Activated CD4-positive, alpha-beta memory T cell treated with anti-CD3 and anti-CD28 coated beads for 36 hours (primary cell): ENCODE measurements at regions not wholly inside any gene's neighbourhood (a gene's known extent, or its start where the extent isn't known, plus 50 kb on each side); places are given as distances from the start of the nearest gene placed in this dataset.

Source experiments
- CTCF ChIA-PET: fragments of 350-600 bp; sonication (Branson Sonifier 250); formaldehyde crosslinking; loops from one replicate; lab custom pipeline; 2021; ENCODE audit warnings: antibody characterized with exemption, inconsistent platforms; lab: Charles Lee
- POLR2A ChIA-PET: fragments of 350-600 bp; sonication (Branson Sonifier 250); formaldehyde crosslinking; loops from one replicate; lab custom pipeline; 2021; ENCODE audit warnings: antibody characterized with exemption; lab: Charles Lee
- DNase-seq: peaks from one replicate; pipeline ENCODE4 v3.0.0-alpha.2; 2020
- H3K27ac Mint-ChIP-seq: one replicate; pipeline ENCODE4 v1.8.0; 2021; ENCODE audit warnings: mixed read lengths
- H3K27me3 Mint-ChIP-seq: one replicate; pipeline ENCODE4 v1.8.0; 2021; ENCODE audit warnings: mixed read lengths
- H3K36me3 Mint-ChIP-seq: one replicate; pipeline ENCODE4 v1.8.0; 2021; ENCODE audit warnings: mixed read lengths
- H3K4me1 Mint-ChIP-seq: one replicate; pipeline ENCODE4 v1.8.0; 2021; ENCODE audit warnings: low read depth, mixed read lengths
- H3K4me3 Mint-ChIP-seq: one replicate; pipeline ENCODE4 v1.8.0; 2021; ENCODE audit warnings: mild to moderate bottlenecking, mixed read lengths
- H3K9me3 Mint-ChIP-seq: one replicate; pipeline ENCODE4 v1.8.0; 2021; ENCODE audit warnings: mixed read lengths
- intact Hi-C: fragments of 100-400 bp; cut with micrococcal nuclease; formaldehyde crosslinking; loops from one replicate; pipeline ENCODE4 v1.15.1; 2023

DNA sequence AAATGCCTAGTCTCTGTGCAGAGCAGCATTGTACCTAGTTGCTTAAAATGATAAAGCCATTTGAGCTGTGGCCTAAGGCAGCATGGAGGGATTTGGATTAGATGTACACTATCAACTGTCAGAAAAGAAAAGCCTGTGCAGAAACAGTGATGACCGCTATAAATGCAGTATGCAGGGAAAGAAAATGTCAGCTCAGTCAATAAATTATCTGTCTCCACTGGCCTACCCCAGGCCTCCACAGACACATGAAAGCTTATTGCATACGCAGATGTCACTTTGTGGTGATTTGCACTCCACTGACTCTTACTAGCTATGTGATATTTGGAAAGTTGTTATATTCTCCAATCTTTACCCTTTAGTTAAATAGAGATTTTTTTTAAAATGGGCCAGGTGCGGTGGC lies 221.9 kb upstream of the OPRM1 start:
- H3K9me3 Mint-ChIP-seq: peaks cover 17% of the 10 kb centered on the region
- no peaks in the 10 kb centered on the region for H3K27me3 Mint-ChIP-seq
- no peaks in the 10 kb centered on the region for H3K36me3 Mint-ChIP-seq
- DNase-seq: no peak
- H3K27ac Mint-ChIP-seq: no peak overlapping the region
- CTCF ChIA-PET: no interaction called here
- no peaks in the 10 kb centered on the region for H3K4me1 Mint-ChIP-seq
- POLR2A ChIA-PET: no interaction called here
- intact Hi-C loops: no loop called here
- H3K4me3 Mint-ChIP-seq: no peak overlapping the region

DNA sequence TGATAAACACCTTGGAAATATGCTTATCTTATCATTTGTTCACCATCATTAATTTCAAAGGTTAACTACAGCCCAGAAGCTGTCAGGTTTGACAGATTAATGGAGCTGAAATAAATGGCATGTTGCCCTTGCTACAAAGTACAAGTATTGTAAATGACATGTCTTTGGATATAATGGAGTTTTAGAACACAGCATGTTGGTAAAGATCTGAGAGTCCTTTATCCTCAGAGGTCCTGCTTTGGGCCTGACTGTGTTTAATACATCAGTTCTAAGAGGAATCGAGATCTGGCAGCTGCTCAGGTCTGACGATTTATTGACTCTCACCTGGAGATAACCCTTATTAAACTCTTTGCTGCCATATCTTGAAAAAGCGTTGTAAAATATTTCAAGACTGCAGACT lies 222.7 kb upstream of the OPRM1 start:
- peaks cover 19% of the 10 kb centered on the region for H3K9me3 Mint-ChIP-seq
- DNase-seq: no peak
- H3K36me3 Mint-ChIP-seq: no peaks in the 10 kb centered on the region
- no peak overlapping the region for H3K4me3 Mint-ChIP-seq
- H3K4me1 Mint-ChIP-seq: no peaks in the 10 kb centered on the region
- intact Hi-C loops: no loop called here
- ChIA-PET CTCF (no interaction called here), POLR2A (no interaction called here)
- no peak overlapping the region for H3K27ac Mint-ChIP-seq
- H3K27me3 Mint-ChIP-seq: no peaks in the 10 kb centered on the region

DNA sequence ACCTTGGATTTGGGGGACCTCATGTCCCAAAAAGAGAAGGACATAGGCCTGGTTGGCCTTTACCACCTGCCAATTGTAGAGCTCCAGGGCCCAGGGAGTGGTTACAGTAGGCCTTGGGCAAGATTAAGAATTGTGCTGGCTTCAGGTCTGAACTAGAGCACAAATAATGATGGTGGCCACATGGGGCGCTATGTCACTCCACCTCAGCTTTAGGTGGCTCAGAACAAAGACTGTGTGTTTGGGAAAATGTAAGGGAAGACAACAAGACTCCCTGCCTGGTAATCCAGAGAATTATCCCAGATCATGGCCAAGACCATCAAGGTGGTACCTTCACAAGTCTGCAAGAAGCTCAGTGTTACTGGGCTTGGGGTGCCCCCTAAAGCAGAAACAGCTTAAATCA lies 224.9 kb upstream of the OPRM1 start:
- no peak overlapping the region for H3K27ac Mint-ChIP-seq
- no peak for DNase-seq
- POLR2A ChIA-PET: no interaction called here
- CTCF ChIA-PET: no interaction called here
- intact Hi-C loops: no loop called here
- no peaks in the 10 kb centered on the region for H3K27me3 Mint-ChIP-seq
- H3K4me1 Mint-ChIP-seq: no peaks in the 10 kb centered on the region
- peaks cover 19% of the 10 kb centered on the region for H3K9me3 Mint-ChIP-seq
- no peak overlapping the region for H3K4me3 Mint-ChIP-seq
- no peaks in the 10 kb centered on the region for H3K36me3 Mint-ChIP-seq

DNA sequence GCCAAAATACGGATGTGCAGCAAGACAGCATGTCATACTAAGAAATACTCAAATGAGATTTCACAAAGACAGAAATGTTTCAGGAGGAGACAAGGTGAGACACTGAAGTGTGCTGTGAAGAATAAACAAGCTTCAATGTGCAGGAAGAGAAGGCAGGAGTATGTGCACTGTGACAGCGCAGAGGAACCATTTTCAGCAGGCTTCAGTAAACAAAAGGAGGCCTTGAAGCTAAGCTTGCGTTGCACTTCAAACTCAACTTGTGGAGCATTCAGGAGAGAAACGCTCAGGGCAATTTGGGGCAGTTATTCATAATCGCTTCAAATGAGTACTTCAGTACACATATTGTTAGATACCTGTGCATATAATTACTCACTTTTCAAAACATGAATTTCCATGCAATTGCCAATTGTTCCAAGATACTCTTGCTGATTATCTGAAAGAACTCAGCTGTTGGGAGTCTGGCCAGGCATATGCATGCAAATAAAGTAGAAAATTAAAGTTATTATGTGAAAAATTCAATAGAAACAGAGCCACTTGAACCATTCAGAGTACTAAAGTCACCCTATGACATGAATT lies 234.2 kb upstream of the OPRM1 start:
- Mint-ChIP-seq H3K27me3 (no peaks in the 10 kb centered on the region), H3K27ac (no peak overlapping the region), H3K4me3 (no peak overlapping the region), H3K36me3 (no peaks in the 10 kb centered on the region), H3K4me1 (no peaks in the 10 kb centered on the region), H3K9me3 (no peaks in the 10 kb centered on the region)
- intact Hi-C loops: no loop called here
- DNase-seq: no peak
- ChIA-PET POLR2A (no interaction called here), CTCF (no interaction called here)

DNA sequence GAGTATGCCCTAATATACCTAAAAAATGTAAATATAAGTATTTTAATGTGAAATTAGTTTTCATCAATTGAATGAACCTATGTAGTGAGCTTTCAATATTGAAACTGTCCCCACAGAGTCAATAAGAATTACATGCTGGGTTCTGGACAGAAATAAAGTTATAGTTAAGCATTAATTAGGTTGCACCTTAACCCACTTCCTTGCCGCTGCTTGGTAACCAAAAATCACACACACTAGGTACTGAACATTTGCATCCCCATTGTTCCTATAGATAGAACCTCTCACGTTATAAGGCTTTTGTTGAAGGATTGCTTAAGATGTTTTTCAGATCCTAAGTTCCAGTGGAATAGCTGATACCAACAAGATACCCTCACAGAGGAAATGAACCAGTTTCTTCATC lies 237.1 kb upstream of the OPRM1 start:
- H3K27me3 Mint-ChIP-seq: no peaks in the 10 kb centered on the region
- H3K4me1 Mint-ChIP-seq: no peaks in the 10 kb centered on the region
- no peak overlapping the region for H3K4me3 Mint-ChIP-seq
- CTCF ChIA-PET: no interaction called here
- H3K36me3 Mint-ChIP-seq: no peaks in the 10 kb centered on the region
- H3K27ac Mint-ChIP-seq: no peak overlapping the region
- POLR2A ChIA-PET: no interaction called here
- DNase-seq: no peak
- intact Hi-C loops: no loop called here
- H3K9me3 Mint-ChIP-seq: no peaks in the 10 kb centered on the region

DNA sequence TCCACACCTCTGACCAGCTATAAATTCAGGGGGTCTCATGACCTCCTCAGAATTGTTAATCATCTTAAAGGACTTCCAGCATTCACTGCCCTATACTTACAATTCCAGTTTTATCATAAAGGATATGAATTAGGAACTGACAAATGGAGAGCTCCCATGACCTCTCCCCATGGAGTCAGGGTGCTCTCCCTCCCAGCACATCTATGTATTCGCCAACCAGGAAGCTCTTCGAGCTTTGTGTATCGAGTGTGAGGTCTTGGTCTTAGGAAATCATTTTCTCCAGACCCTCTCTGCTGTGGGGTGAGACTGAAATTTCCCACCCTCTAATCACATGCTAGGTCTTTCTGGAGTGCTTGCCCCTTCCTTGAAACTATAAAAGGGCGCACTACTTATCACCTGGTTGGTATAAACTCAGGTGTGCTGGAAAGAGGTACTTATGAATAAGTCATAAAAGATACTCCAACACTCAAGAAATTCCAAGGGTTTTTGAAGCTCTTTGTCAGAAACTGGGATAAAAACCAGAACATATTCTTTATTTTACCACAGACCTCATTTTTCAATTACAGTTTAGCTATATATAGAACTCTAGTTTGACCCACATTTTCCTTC lies 238.4 kb upstream of the OPRM1 start:
- no peak for DNase-seq
- Mint-ChIP-seq H3K27me3 (no peaks in the 10 kb centered on the region), H3K36me3 (no peaks in the 10 kb centered on the region), H3K4me1 (no peaks in the 10 kb centered on the region), H3K27ac (no peak overlapping the region), H3K4me3 (no peak overlapping the region), H3K9me3 (no peaks in the 10 kb centered on the region)
- intact Hi-C loops: no loop called here
- ChIA-PET POLR2A (no interaction called here), CTCF (interaction anchor here (0.7 kb wide), 1 partner anchor 12 kb away, joined by 3 read pairs; no protein-coding TSS in a partner anchor)

DNA sequence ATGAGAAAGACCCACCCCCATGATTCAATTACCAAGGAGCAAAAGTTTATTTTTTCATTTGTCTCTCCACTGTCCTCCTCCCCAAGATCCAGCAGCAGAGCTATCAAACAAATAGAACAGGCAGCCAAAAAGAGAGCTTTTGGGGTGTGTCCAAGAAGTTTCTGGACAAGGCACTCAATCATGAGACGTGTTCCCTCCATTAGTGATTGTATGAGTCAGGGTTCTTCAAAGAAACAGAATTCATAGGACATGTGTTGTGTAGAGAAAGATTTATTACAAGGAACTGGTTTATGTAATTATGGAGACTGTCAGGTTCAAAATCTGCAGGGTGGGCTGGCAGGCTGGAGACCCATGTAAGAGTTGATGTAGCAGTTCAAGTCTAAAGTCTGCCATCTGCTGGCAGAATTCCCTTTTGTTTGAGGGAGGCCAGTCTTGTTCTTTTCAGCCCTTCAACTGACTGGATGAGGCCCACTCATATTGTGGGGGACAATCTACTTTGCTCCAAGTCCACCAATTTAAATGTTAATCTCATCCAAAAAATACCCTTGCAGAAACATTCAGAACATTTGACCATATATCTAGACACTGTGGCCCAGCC lies 248.1 kb upstream of the OPRM1 start:
- ChIA-PET CTCF (interaction anchor here (0.6 kb wide), 1 partner anchor 393 kb away, joined by 3 read pairs; no protein-coding TSS in a partner anchor), POLR2A (no interaction called here)
- DNase-seq: no peak
- intact Hi-C loops: no loop called here
- H3K4me3 Mint-ChIP-seq: no peak overlapping the region
- no peaks in the 10 kb centered on the region for H3K27me3 Mint-ChIP-seq
- H3K27ac Mint-ChIP-seq: no peak overlapping the region
- H3K9me3 Mint-ChIP-seq: peaks cover 2% of the 10 kb centered on the region
- H3K4me1 Mint-ChIP-seq: no peaks in the 10 kb centered on the region
- H3K36me3 Mint-ChIP-seq: no peaks in the 10 kb centered on the region

DNA sequence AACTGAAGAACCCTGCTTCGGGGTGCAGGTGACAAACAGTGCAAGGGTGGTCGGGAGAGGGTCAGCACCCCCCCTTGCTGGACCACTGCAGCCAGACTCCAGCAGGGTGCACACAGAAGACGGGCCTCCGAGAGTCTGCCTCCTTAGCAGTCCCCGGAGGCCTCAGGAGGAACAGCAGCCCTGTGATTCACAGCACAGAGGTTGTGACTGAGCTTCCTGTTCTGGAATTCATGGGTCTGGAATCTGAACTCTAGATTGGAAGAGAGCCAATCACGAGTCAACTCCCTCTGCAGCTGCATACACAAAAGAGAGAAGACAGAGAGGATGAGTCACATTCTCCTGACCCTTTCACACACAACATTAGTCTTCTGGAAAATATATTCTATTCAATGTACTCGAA lies 249.0 kb upstream of the OPRM1 start:
- H3K4me1 Mint-ChIP-seq: no peaks in the 10 kb centered on the region
- H3K4me3 Mint-ChIP-seq: no peak overlapping the region
- CTCF ChIA-PET: no interaction called here
- no peaks in the 10 kb centered on the region for H3K36me3 Mint-ChIP-seq
- no peak overlapping the region for H3K27ac Mint-ChIP-seq
- H3K9me3 Mint-ChIP-seq: peaks cover 7% of the 10 kb centered on the region
- POLR2A ChIA-PET: no interaction called here
- no peak for DNase-seq
- intact Hi-C loops: no loop called here
- no peaks in the 10 kb centered on the region for H3K27me3 Mint-ChIP-seq

DNA sequence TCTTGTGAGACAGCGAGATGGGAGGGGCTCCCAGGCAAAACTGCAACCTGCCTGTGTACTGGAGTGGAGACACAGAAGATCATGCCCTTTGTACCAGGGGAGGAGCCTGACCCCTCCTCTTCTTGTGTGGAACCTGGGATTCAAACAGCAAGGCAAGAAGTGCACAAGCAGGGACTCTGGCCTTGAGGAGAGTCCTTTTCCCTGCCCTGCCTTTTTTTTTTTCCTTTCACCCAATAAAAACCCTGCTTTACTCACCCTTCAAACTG lies 251.8 kb upstream of the OPRM1 start:
- ChIA-PET CTCF (no interaction called here), POLR2A (no interaction called here)
- no peak for DNase-seq
- intact Hi-C loops: no loop called here
- no peaks in the 10 kb centered on the region for H3K4me1 Mint-ChIP-seq
- H3K9me3 Mint-ChIP-seq: peaks cover 12% of the 10 kb centered on the region
- no peak overlapping the region for H3K4me3 Mint-ChIP-seq
- H3K27me3 Mint-ChIP-seq: no peaks in the 10 kb centered on the region
- H3K36me3 Mint-ChIP-seq: no peaks in the 10 kb centered on the region
- no peak overlapping the region for H3K27ac Mint-ChIP-seq

DNA sequence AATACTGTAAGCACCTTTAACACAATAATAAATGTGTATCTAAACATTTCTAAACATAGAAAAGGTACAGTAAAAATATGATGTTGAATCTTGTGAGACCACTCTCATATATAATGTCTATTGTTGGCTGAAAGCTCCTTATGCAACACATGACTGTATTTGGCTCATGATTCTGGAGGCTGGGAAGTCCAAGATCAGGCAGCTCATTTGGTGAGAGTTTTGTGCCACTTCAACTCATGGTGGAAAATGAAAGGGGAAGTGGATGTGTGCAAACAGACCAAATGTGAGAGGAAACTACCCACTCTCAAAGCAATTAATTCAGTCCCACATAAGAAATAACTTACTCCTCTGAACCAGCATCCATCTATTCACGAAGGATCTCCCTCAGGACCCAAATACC lies 257.7 kb upstream of the OPRM1 start:
- Mint-ChIP-seq H3K4me1 (no peaks in the 10 kb centered on the region), H3K9me3 (peaks cover 21% of the 10 kb centered on the region), H3K4me3 (no peak overlapping the region), H3K27me3 (no peaks in the 10 kb centered on the region), H3K36me3 (no peaks in the 10 kb centered on the region), H3K27ac (no peak overlapping the region)
- ChIA-PET CTCF (no interaction called here), POLR2A (no interaction called here)
- DNase-seq: no peak
- intact Hi-C loops: no loop called here

DNA sequence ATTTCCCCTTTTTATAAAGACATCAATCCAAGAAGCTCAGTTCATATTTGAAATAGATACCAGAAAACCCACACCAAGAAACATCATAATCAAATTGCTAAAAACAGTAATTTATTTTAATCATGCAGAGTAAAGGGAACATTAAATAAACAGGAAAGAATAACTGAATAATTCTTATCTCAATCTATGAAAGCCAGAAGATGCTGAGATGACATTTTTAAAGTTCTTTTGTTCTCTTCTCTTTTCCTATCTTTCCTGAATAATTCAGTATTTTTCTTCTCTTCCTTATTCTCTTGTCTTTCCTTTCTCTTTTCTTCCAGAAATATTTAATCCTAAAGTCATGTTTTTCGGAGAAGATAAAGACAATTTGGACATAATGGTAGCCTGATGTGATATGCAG lies 259.0 kb upstream of the OPRM1 start:
- no peak for DNase-seq
- Mint-ChIP-seq H3K9me3 (peaks cover 15% of the 10 kb centered on the region), H3K27me3 (no peaks in the 10 kb centered on the region), H3K4me1 (no peaks in the 10 kb centered on the region), H3K4me3 (no peak overlapping the region), H3K27ac (no peak overlapping the region), H3K36me3 (no peaks in the 10 kb centered on the region)
- ChIA-PET CTCF (no interaction called here), POLR2A (no interaction called here)
- intact Hi-C loops: no loop called here

DNA sequence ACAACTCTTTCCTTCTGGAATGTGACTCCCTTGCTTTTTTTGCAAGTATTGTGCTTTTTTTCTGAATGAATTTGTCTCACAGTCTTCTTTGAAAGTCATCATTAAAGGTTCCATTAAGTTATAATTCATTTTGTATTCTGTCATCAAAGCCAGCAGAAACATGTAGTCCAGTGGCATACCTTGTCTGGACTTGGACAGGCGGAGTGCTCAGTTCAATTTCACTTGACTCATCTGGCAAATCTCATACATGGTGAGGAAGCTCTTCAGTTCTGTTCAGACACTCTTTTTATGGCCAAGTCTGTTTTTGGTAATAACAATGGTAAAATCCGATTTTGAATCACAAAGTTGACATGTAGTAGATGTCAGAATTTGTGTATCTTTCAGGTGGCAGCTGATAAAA lies 260.8 kb upstream of the OPRM1 start:
- no peak overlapping the region for H3K27ac Mint-ChIP-seq
- H3K27me3 Mint-ChIP-seq: no peaks in the 10 kb centered on the region
- no peak for DNase-seq
- H3K36me3 Mint-ChIP-seq: no peaks in the 10 kb centered on the region
- no peak overlapping the region for H3K4me3 Mint-ChIP-seq
- no peaks in the 10 kb centered on the region for H3K4me1 Mint-ChIP-seq
- ChIA-PET POLR2A (no interaction called here), CTCF (no interaction called here)
- H3K9me3 Mint-ChIP-seq: peaks cover 11% of the 10 kb centered on the region
- intact Hi-C loops: no loop called here

DNA sequence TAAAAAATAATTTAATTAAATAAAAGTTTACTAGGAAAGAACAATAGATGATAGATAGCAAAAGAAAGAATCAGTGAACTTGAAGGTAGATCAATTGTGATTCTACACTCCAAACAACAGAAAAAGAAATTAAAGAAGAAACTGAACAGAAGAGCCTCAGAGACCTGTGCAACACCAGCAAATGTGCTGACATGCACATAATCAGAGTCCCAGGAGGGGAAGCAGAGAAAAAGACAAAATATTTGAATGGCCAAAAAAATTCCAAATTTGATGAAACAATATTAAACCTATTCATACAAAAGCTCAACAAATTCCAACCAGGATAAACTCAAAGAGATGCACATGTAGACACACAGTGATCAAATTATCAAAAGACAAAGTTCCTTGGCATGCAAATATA lies 267.5 kb upstream of the OPRM1 start:
- intact Hi-C loops: no loop called here
- Mint-ChIP-seq H3K36me3 (no peaks in the 10 kb centered on the region), H3K27ac (no peak overlapping the region), H3K4me3 (no peak overlapping the region), H3K9me3 (no peaks in the 10 kb centered on the region), H3K4me1 (no peaks in the 10 kb centered on the region), H3K27me3 (no peaks in the 10 kb centered on the region)
- ChIA-PET POLR2A (no interaction called here), CTCF (interaction anchor here (0.6 kb wide), 1 partner anchor 99 kb away, joined by 4 read pairs; no protein-coding TSS in a partner anchor)
- DNase-seq: no peak
